ENCODE measurements at regions not wholly inside any gene's neighbourhood (a gene's known extent, or its start where the extent isn't known, plus 50 kb on each side); places are given as distances from the start of the nearest gene placed in this dataset.

DNA sequence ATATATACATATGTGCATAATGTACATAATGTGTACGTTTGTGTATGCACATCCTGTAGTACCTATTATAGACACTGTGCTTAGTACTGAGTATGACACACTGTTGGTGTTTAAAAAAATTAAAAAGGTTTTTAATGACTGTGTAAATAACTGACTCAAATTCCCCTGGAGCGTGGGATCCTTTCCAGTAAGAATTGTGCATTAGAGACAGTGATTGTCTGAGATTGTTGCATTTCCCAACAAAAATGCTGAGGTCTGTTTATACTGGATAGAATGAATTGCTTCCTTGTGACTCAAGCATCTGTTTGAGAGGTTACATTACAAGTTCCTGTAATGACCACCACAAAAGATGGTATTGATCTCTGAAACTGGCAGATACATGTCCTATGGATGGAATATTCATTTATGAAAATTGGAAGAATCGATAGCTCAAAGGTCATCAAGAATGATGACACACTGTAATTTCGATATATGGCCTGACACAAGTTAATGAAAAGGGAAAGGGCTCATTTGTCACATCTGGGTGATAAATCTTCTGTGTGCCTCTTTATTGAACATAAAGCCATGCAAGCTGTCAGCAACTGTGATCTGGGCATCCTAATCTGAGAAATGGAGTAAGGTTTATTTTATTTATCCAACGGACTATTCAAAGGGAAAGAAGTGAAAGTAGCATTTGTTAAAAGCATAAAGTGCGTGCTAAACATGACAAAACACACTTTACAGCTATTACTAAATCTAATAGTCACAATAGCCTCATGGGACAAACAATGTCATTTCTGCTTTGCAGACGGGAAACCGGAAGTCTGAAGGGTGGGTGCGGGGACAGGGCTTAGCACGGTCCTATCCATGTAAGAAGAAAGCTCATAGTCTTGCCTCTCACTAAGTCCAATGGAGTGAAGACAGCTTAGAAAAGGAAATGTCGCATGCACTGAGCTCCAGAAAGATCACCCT, 228.8 kb downstream of the CDH11 start:
- DNase-seq (ENCODE audit: low read depth, low spot score) = peak; percentile 71

DNA sequence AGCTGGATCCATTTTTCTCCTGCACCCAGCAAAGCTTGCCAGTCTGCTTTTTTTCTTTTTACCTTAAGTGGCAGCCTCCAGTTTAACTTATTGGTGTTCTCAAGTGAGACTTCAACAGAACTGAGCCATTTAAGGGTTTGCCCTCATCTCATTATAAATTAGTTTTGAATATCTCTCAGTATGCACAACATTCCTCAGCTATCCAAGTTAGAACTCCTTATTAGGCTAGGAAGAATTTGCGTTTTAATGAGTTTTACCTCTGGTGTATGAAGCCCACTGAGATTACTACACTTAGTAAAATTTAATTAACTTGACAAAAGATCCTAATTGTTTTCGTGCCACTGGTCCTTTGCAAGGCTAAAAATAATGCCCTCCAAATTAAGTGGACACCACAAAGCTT, 232.4 kb downstream of the CDH11 start:
- DNase-seq (ENCODE audit: low read depth, low spot score) = no peak

DNA sequence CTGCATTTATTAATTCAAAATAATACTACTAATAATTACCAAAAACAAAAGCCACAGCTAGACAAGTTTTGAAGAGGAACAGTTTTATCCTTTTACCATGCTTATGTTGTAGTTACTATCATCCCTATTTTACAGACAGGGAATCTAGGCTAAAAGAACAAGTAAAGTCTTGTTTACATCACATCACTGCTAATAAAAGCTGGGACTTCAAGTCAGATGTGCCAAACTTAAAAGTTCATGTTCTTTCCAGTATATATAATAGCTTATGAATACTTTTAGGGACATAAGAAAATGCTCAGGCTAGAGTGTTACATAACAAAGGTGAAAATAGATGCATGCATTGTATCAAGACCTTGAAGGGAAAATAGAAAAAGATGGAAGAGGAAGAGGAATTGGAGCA, 234.2 kb downstream of the CDH11 start:
- no peak for DNase-seq (ENCODE audit: low read depth, low spot score)

DNA sequence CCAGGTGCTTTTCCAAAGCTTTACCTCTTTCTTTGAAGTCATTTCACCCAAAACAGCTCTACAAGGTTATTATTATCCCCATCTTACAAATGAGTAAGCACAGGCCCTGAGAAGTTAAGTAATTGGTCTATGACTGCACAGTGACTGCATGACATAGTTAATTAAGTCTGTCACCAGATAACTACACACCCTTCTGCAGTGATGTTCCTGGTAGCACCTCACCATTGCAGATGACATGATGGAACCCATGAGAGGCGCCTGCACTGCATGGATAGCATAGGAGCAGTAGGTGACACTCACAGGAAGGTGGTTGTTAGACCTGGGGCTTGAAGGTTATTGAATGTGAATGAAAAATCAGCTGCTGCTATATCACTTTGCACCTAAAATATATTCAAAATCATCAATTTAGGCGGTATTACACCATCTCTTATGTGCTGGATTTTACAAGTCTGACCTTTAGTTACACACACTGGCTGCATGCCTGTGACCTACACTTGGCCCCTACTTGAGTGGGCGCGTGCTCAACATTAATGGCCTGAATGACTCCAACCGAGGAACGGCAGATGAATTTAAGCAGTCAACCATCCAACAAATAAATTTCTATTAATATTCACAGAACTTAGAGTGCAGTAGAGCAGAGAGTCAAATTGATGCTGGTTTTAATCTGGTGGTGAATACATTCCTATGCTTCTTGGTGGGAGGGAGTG, 239.6 kb downstream of the CDH11 start:
- DNase-seq (ENCODE audit: low read depth, low spot score) = no peak

DNA sequence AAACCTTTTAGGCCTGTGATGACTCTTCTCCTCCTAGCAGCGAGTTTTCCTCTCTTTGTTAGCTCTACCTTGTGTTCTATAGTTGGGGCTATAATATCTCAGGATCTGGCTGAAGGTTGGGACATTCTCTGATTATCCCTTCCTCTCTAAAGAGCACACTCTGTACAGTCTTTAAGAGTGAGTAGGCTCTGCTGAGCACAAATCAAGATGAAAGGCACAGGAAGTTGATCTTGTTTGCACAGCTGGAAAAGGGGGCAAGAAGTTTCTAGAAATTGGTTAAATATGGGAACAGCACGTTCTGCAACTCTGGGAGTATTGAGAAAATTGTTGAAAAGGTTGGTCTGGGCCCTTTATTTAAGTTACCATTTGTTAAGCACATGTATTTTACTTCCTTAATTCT, 240.9 kb downstream of the CDH11 start:
- peak; percentile 37 for DNase-seq (ENCODE audit: low read depth, low spot score)

DNA sequence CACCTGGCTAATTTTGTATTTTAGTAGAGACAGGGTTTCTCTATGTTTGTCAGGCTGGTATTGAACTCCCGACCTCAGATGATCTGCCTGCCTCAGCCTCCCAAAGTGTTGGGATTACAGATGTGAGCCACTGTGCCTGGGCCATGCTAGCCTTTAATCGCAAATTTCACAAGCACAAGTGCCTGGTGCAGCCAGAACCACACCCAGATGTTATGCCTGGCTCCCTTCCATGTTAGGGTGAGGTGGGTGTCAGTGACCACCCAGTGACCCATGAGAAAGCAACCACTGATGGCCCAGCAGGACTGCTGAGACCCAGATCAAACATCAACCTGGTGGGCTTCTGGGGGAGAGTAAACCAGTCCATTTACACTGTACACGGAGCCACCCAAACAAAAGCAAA, 241.9 kb downstream of the CDH11 start:
- DNase-seq (ENCODE audit: low read depth, low spot score) = no peak

DNA sequence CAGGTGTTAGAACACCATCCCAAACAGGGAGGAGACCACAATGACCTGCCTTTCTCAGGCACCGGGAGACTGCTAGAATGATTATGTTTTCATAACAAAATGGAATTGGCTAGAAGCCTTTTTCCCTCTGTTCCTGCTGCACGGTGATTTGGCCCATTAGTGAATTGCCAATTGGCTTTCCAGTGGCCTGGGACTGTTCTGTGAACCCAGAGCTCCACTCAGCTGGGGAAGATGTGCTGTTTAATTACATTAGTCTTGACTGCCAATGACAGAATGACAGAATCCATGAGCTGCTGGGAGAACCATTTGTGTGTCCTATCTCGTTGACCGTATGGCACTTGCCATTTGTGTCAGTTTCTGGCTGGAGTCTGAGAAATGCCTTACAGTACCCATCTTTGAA, 242.9 kb downstream of the CDH11 start:
- no peak for DNase-seq (ENCODE audit: low read depth, low spot score)

DNA sequence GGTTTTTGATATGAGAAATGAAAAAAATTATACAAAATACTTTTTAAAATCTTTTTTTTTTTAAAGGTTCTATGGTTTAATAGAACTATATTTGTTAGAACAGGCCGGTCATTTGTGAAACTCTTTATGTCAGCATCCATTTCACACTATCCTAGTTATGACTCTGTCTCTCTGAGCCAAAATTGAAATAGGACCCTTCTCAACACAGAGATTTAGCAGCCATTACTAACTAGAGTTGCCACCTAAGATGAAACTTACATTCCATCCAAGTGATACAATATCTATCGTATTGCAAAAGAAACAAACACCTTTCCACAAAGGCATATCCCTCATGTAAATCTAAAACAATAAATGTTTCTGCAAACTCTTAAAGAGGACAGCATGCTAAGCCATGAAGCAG, 249.8 kb downstream of the CDH11 start:
- no peak for DNase-seq (ENCODE audit: low read depth, low spot score)

DNA sequence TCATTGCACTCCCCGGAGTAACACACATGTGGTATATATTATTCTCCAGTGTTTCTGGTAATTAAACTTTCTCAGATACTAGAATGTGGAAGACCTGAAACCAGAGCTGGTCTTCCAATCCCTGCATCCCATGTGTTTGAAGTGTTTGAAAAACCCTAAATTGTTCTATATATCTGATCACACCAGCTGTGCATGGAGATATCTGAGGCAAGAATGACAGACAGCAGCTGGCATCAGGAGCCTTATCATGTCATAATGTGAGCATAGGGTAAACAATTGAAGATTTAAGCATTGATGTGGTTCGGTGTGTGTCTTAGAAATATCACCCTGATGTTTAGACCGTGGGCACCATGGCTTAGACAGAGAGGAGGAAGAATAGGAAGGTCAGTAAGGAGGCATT, 251.0 kb downstream of the CDH11 start:
- DNase-seq (ENCODE audit: low read depth, low spot score) = no peak

DNA sequence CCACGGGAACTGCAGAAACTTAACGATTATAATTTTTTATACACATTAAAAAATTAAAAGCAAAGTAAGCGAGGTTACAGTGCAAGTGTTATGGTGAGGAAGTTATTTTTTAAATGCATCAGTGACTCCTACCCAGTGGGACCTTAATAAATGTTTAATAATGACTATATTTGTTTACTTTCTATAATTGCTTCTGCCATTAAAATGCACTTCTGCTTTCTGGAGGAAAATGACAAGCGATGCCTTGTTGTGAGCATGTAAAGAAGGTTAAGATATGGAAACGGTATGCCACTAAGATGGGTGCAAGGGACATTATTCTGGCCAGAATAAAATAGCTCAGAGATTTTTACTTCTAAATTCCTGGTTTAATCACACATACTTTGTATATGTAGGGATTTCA, 252.1 kb downstream of the CDH11 start:
- no peak for DNase-seq (ENCODE audit: low read depth, low spot score)

DNA sequence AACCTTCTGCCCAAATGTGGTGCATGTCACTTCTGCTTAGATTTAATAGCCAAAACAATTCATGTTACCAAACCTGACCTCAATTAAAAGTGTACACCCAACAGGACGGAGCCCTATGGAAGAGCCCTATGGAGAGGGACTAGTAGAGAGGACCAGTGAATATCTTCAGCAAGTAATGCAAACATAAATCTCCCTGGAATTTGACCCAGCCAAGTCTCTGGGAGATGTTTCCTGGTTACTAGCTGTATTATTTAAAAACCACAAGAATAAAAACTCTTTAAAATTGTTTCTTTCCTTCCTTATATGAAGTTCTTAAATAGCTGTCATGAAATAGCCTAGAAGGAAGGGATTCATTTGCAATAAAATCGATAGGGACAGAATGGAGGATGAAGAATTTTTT, 255.8 kb downstream of the CDH11 start:
- no peak for DNase-seq (ENCODE audit: low read depth, low spot score)

DNA sequence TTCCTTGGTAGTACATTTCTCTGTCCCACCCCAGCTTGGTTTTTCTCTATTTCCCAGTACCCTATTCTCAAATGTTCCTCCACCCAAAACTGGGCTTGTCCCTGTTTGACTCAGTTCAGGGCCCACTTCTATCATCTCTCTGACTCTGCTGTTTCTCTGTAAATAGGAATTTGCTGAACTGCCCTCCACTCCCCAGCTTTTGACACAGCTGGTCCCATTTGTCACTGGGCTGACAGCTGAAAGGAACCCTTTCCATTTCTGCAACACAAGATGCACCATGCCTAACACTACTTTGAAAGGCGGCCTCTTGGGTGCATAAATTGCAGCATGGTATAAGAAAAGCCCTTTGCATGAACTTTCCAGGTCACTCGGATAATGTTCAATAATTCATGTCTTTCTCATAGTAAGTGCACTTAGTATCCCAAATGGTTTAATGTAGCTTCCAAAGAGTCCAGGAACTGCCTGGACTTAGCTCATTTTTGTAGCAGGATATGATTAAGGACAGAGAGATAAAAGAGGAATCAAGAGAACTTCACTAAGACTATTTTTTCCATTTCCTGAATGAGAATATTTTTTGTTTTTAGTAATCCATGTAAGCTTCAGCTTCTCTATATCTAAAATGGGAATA, 256.7 kb downstream of the CDH11 start:
- DNase-seq (ENCODE audit: low read depth, low spot score) = no peak

DNA sequence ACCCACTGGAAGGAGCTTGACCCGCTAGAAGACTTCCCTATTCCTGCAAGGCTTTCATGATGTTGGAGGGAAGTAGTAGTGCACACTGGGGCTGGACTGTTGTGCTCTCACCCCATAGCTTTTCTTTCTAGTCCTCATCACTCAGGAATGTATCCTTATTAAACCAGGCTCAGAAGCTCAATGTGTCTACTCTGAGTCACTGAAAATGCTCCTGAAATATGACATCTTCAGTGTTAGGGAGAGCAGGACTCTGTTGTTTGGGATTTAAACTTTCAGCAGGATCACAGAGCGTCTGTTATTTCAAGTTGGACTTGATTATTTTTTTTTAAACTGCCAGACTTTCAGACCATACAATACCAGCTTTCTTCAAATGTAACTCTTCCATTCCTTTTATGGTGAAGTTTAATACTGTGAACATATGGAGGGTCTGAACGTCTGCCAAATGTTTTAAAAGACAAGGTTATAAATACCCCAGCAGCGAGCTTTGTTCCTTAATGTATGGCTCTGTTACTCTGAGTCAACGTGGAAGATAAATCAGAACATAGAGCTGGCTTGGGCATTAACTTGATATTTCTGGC, 257.5 kb downstream of the CDH11 start:
- DNase-seq (ENCODE audit: low read depth, low spot score) = peak; percentile 59

DNA sequence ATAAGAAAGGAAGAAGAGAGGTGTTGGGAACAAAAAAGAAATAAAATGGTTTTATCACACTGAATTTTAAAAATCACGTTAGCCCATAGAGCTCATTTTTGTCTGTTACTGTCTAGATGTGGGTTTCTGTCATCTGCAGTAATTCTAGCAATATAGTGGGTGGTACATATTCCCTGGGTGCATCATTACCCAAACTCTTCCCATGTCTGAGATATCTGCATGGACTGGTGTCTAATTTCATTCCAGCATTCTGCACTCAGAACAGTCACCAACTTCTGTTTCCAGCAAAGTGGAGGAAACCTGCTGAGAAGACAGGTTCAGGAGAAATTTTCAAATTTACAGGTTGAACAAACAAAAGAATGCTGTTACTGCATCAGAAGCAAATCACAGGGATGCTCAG, 263.8 kb downstream of the CDH11 start:
- DNase-seq (ENCODE audit: low read depth, low spot score) = no peak

DNA sequence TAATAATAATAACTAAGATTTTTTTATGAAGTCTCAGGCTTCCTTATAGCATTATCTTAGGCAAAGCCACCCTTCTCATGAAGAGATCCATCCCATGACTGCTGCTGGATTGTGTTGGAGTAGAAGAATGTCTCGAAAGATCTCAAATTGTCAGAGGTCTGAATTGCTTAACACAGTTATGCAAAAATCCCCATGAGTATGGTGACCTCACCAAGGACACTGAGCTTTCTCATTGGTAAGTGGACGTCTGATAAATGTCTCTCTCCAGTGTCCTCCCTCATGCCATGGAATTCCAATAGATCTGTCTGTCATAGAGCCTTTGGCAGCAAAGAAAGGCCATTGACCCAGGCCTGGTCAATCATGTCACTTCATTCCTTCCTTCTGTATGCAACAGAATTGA, 264.5 kb downstream of the CDH11 start:
- DNase-seq (ENCODE audit: low read depth, low spot score) = no peak

DNA sequence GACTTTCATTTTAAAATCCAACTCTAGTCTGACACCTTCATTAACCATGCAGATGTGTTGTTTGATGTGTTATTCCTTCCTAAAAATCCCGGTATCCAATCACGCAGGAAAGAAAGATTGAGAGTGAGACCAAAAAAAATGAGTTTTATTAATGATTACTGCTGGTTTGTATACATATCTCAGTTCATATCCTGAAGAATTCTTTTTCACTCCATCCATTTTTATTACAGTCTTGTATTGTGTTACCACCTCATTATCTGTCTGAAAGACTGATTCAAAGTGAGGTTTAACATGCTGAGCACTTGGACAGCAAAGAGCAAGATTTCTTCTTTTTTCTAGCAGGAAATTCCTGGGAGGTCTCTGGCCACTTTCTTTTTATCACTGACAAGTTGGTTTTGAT, 268.3 kb downstream of the CDH11 start:
- DNase-seq (ENCODE audit: low read depth, low spot score) = no peak

DNA sequence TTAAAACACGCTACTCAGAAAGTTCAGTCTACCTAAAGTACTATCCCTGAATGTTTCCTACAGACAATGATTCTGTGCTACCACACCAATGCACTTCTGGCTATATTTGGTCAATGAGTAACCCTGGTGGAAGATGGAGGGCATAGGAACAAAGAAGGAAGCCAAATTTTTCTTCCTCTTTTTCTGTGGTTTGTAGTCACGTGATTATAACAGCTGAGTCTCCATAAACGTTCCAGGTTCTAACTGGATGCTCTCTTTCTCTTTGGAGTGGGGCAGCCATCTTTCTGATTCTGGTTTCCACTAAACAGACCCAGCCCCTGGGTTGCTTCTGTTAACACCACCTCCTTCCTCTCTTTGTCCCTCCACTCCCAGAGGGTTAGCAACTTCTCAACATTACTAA, 274.9 kb downstream of the CDH11 start:
- no peak for DNase-seq (ENCODE audit: low read depth, low spot score)

DNA sequence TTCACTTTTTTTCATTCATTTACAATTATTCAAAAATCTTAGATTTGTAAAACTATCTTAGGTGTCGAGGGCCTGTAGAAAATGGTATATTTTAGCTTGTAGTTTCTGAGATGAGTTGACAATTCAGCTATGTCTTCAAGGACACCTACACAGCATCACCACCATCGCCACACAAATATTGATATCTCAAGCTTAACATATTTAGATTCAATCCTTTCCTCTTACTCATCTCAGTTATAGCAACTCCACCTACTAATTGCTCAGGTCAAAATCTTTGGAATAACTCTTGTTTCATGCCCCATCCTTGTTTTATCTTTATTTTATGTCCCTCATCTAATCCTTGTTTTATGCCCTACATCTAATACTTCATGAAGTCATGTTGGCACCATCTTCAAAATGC, 276.8 kb downstream of the CDH11 start:
- no peak for DNase-seq (ENCODE audit: low read depth, low spot score)

DNA sequence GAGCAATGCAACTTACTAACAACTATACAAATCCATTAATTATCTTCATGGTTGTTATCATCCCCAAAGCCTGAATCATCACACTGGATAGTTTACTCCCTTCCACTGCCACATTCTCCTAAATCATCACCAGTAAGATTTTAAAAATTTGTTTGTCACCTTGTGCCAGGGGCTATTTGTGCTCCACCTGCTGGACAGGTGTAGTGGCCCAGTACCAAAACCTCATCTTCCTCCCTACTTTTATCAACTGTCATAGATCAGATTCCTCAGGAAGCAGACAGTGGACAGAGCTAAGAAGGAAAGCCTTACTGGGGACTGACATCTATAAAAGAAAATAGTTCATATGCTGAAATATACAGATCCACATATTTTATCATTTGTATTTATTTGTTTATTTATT, 280.4 kb downstream of the CDH11 start:
- DNase-seq (ENCODE audit: low read depth, low spot score) = no peak

DNA sequence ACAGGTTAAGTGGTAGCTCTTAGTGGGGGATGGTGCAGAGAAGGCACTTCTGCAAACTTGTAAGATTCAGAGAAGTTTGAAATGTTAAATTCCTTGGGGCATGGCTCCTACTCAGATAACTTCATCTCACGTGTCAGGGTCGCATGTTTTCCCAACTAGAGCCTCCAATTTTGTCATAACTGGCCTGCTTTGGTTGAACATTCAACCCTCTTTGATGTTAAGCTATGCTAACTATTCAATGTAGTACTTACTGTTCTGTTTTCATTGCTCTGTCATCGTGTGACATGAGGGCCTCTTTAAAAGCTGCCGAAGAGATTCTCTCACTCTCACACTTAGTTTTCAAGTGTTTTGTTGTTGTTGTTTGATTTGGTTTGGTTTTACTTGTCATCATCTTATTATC, 280.8 kb downstream of the CDH11 start:
- no peak for DNase-seq (ENCODE audit: low read depth, low spot score)

DNA sequence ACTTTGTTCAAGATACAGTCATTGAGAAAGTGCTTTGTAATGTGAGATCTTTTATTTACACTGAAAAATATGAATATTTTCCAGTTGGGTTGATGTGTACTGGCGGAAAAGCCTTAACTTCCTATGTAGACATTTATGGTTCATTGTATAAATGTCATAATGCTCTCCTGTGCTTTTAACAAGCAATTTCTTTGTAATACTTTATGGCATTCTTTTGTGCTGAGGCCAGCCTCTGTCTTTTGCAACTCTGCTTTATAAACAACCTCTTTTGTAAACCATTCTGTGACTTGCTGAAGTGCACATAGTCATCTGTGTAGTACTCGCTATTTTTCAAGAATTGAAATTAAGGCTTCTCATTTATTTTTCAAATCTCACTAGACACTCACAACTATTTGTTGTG, 291.2 kb downstream of the CDH11 start:
- DNase-seq (ENCODE audit: low read depth, low spot score) = no peak

DNA sequence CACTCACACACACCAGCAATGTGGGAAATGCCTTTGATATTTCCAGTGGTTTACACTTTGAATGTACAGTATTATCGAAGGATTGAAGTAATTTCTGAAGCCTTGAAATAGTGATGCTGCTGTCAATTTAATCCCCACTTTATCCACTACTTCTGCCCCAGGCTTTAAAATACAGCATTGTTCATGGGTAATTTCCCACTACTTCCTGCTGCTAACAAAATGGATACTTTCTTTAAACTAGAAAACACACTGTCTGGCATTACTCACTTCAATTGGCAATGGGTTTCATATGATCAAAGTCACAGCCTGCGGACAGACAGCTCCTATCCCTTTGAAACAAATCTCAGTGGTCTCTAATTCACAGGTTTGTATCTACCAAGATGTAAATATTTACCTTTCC, 292.2 kb downstream of the CDH11 start:
- DNase-seq (ENCODE audit: low read depth, low spot score) = no peak

Measured in brain pericyte (primary cell).